ENCODE measurements at regions not wholly inside any gene's neighbourhood (a gene's known extent, or its start where the extent isn't known, plus 50 kb on each side); places are given as distances from the start of the nearest gene placed in this dataset.

DNA sequence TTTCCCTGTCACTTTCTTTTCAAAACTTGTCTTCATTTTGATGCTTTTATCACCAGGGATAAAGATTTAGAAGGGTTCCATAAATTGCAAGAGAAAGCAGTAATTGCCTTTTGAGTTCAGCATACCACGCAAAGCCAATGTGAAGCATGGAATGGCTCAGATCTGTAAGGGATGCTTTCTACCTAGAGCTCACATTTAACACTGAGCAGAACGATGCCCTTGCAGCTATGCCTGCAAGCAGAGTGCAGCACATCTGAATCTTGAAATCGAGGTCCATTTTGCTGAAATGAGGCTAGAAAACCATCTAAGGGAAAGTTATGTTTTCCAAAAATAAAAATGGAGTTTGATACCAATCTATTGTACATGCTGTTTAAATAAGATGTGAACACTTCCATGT, 171.2 kb upstream of the CELF2 start:
- FAIRE-seq (no peak), DNase-seq (ENCODE audit: low read depth, low spot score) (no peak)
- no peak overlapping the region for H2AFZ ChIP-seq (ENCODE audit: low read depth, low read length)
- intact Hi-C loops (cut with micrococcal nuclease) = no loop called here
- TF ChIP-seq MYC (IDR thresholded peaks at IDR 0.05; ENCODE audit: low read depth, low read length) (no peak), FOS (IDR thresholded peaks at IDR 0.05; ENCODE audit: borderline replicate concordance, insufficient read depth, low read length) (no peak), EZH2 (IDR thresholded peaks at IDR 0.05; ENCODE audit: borderline replicate concordance, low read depth, low read length, severe bottlenecking) (no peak)
- TF ChIP-seq, protein P1, sequence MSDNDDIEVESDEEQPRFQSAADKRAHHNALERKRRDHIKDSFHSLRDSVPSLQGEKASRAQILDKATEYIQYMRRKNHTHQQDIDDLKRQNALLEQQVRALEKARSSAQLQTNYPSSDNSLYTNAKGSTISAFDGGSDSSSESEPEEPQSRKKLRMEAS (IDR thresholded peaks at IDR 0.05; ENCODE audit: insufficient read depth, insufficient read length) = no peak
- no peak overlapping the region for H3K9ac ChIP-seq (replicated peaks; ENCODE audit: extremely low read depth, insufficient read depth, low read length)
- H4K20me1 ChIP-seq (replicated peaks; ENCODE audit: control insufficient read depth, extremely low read depth, insufficient read depth, low read length) = no peaks in the 10 kb centered on the region
- H3K9me3 ChIP-seq (replicated peaks; ENCODE audit: control insufficient read depth, insufficient read depth, low read length) = no peaks in the 10 kb centered on the region
- H3K27me3 ChIP-seq (ENCODE audit: control insufficient read depth in 2 of 2, insufficient read depth in 2 of 2, low read length in 2 of 2) = no peaks in the 10 kb centered on the region
- no TSS peak for BruUV-seq (replicated peaks)
- dilution Hi-C loops (cut with MboI; ENCODE audit: extremely low pct_ligation_motif_present, low sequenced_read_pairs) = no loop called here
- CTCF ChIA-PET = no interaction called here
- H3K4me2 ChIP-seq (ENCODE audit: insufficient read depth, low read length) = no peak overlapping the region
- H3K27ac ChIP-seq (ENCODE audit: insufficient read depth, low read depth, low read length) = no peak overlapping the region
- H3K79me2 ChIP-seq (ENCODE audit: control insufficient read depth, insufficient read depth, low read length) = no peaks in the 10 kb centered on the region
- no peaks in the 10 kb centered on the region for H3K4me1 ChIP-seq (ENCODE audit: control insufficient read depth, extremely low read depth, insufficient read depth, low read length)
- POLR2A ChIA-PET = no interaction called here
- H3K9me1 ChIP-seq (replicated peaks; ENCODE audit: control insufficient read depth, extremely low read depth, insufficient read depth, low read length) = no peaks in the 10 kb centered on the region
- no peak overlapping the region for H3K4me3 ChIP-seq (replicated peaks in 1 of 3; ENCODE audit: insufficient read depth in 1 of 3, low read depth in 1 of 3, low read length in 3 of 3)
- no peaks in the 10 kb centered on the region for H3K36me3 ChIP-seq (ENCODE audit: control insufficient read depth in 2 of 2, extremely low read depth in 1 of 2, insufficient read depth in 2 of 2, low read length in 2 of 2)

DNA sequence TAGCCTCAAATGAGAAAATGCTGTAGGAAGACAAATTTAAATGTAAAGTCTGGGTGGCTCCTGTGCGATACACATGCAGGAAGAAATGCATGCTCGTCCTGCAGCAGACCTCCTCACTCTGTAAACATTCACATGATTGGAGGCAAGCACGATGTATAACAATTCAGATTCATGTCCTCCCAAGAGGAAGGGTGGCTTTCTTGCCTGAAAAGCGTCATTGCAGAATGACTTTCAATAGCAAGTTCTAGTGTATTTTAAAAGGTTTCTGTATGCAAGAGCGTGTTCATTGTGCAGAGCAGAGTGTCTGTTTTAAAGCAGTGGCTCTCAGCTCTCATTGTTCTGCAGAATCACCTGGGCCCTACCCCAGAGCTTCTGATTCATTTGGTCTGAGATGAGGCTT, 170.3 kb upstream of the CELF2 start:
- no peak for TF ChIP-seq FOS (IDR thresholded peaks at IDR 0.05; ENCODE audit: borderline replicate concordance, insufficient read depth, low read length)
- TF ChIP-seq, protein P2, sequence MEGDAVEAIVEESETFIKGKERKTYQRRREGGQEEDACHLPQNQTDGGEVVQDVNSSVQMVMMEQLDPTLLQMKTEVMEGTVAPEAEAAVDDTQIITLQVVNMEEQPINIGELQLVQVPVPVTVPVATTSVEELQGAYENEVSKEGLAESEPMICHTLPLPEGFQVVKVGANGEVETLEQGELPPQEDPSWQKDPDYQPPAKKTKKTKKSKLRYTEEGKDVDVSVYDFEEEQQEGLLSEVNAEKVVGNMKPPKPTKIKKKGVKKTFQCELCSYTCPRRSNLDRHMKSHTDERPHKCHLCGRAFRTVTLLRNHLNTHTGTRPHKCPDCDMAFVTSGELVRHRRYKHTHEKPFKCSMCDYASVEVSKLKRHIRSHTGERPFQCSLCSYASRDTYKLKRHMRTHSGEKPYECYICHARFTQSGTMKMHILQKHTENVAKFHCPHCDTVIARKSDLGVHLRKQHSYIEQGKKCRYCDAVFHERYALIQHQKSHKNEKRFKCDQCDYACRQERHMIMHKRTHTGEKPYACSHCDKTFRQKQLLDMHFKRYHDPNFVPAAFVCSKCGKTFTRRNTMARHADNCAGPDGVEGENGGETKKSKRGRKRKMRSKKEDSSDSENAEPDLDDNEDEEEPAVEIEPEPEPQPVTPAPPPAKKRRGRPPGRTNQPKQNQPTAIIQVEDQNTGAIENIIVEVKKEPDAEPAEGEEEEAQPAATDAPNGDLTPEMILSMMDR (IDR thresholded peaks at IDR 0.05; ENCODE audit: extremely low read depth in 1 of 2, insufficient read depth in 1 of 2, low read depth in 1 of 2, low read length in 2 of 2) = no peak
- TF ChIP-seq, protein P1 (IDR thresholded peaks at IDR 0.05; ENCODE audit: insufficient read depth, insufficient read length) = no peak
- no peak for TF ChIP-seq POLR2A (IDR thresholded peaks at IDR 0.05; ENCODE audit: low read depth, low read length)
- no peak for TF ChIP-seq MYC (IDR thresholded peaks at IDR 0.05; ENCODE audit: low read depth, low read length)
- no peak for TF ChIP-seq POLR2AphosphoS5 (IDR thresholded peaks at IDR 0.05; ENCODE audit: insufficient read depth, low read depth, low read length)
- TF ChIP-seq EZH2 (IDR thresholded peaks at IDR 0.05; ENCODE audit: borderline replicate concordance, low read depth, low read length, severe bottlenecking) = no peak
- no peak for TF ChIP-seq JUN (IDR thresholded peaks at IDR 0.05; ENCODE audit: borderline replicate concordance, insufficient read depth, insufficient read length, low read depth)
- TF ChIP-seq GATA2 (IDR thresholded peaks at IDR 0.05; ENCODE audit: insufficient read depth, insufficient read length, low read depth, low read length) = no peak
- Histone ChIP-seq H3K4me2 (ENCODE audit: insufficient read depth, low read length) (no peak overlapping the region), H3K79me2 (ENCODE audit: control insufficient read depth, insufficient read depth, low read length) (no peaks in the 10 kb centered on the region), H3K9me1 (replicated peaks; ENCODE audit: control insufficient read depth, extremely low read depth, insufficient read depth, low read length) (no peaks in the 10 kb centered on the region), H3K9me3 (replicated peaks; ENCODE audit: control insufficient read depth, insufficient read depth, low read length) (no peaks in the 10 kb centered on the region), H2AFZ (ENCODE audit: low read depth, low read length) (no peak overlapping the region), H3K27ac (ENCODE audit: insufficient read depth, low read depth, low read length) (no peak overlapping the region), H3K9ac (replicated peaks; ENCODE audit: extremely low read depth, insufficient read depth, low read length) (no peak overlapping the region), H4K20me1 (replicated peaks; ENCODE audit: control insufficient read depth, extremely low read depth, insufficient read depth, low read length) (no peaks in the 10 kb centered on the region), H3K27me3 (ENCODE audit: control insufficient read depth in 2 of 2, insufficient read depth in 2 of 2, low read length in 2 of 2) (no peaks in the 10 kb centered on the region), H3K4me1 (ENCODE audit: control insufficient read depth, extremely low read depth, insufficient read depth, low read length) (no peaks in the 10 kb centered on the region), H3K4me3 (replicated peaks in 1 of 3; ENCODE audit: insufficient read depth in 1 of 3, low read depth in 1 of 3, low read length in 3 of 3) (no peak overlapping the region), H3K36me3 (ENCODE audit: control insufficient read depth in 2 of 2, extremely low read depth in 1 of 2, insufficient read depth in 2 of 2, low read length in 2 of 2) (no peaks in the 10 kb centered on the region)
- ChIA-PET POLR2A (no interaction called here), CTCF (interaction anchor here (1.0 kb wide), 1 partner anchor 10 kb away, joined by 3 read pairs; no protein-coding TSS in a partner anchor)
- intact Hi-C loops (cut with micrococcal nuclease) (no loop called here), dilution Hi-C loops (cut with MboI; ENCODE audit: extremely low pct_ligation_motif_present, low sequenced_read_pairs) (no loop called here)
- FAIRE-seq = no peak
- no TSS peak for BruUV-seq (replicated peaks)
- no peak for DNase-seq (ENCODE audit: low read depth, low spot score)

Data from endothelial cell of umbilical vein (primary cell).